K562 (cell line): ENCODE measurements at regions not wholly inside any gene's neighbourhood (a gene's known extent, or its start where the extent isn't known, plus 50 kb on each side); places are given as distances from the start of the nearest gene placed in this dataset.

Experiments used
- BMI1 ChIP-seq: fragments of 150-350 bp; IDR thresholded peaks from 2 replicates; pipeline ENCODE4 v1.6.1; 2014; ENCODE audit warnings: low read length
- CREBBP ChIP-seq: IDR thresholded peaks from one replicate; pipeline ENCODE4 v1.6.1; 2012; ENCODE audit warnings: low read depth, mild to moderate bottlenecking, control low read depth, inconsistent platforms, low read length
- DLX4 ChIP-seq: fragments of 250-450 bp; sonication (Bioruptor Pico); IDR thresholded peaks from 2 replicates; pipeline ENCODE4 v1.6.1; 2021; ENCODE audit warnings: mild to moderate bottlenecking
- FOXK2 ChIP-seq, 2 experiments: fragments of 450-650 bp; IDR thresholded peaks in 1 of 2; conservative IDR thresholded peaks in 1 of 2; 2 replicates each; pipeline ENCODE4 v1.6.1; 2016; ENCODE audit warnings: low read depth in 2 of 2, mild to moderate bottlenecking in 1 of 2
- HNRNPL ChIP-seq: fragments of 200-400 bp; formaldehyde crosslinking; IDR thresholded peaks from 2 replicates; pipeline ENCODE4 v1.6.1; 2017; ENCODE audit warnings: low read depth, mild to moderate bottlenecking, low read length
- MXI1 ChIP-seq: IDR thresholded peaks from 2 replicates; pipeline ENCODE4 v1.6.1; 2011; ENCODE audit warnings: low read depth, mild to moderate bottlenecking, improper control_type of control experiment, low read length
- NFYB ChIP-seq: IDR thresholded peaks from 2 replicates; pipeline ENCODE4 v1.6.1; 2011; ENCODE audit warnings: mild to moderate bottlenecking, moderate library complexity; ENCODE audit not compliant: insufficient read length; ENCODE audit errors: extremely low read depth
- ZNF318 ChIP-seq, 2 experiments: fragments of 450-650 bp; IDR thresholded peaks; 2 replicates each; pipeline ENCODE4 v1.6.1; 2016; ENCODE audit warnings: mild to moderate bottlenecking in 2 of 2, borderline replicate concordance in 1 of 2, low read depth in 1 of 2, moderate library complexity in 1 of 2

DNA sequence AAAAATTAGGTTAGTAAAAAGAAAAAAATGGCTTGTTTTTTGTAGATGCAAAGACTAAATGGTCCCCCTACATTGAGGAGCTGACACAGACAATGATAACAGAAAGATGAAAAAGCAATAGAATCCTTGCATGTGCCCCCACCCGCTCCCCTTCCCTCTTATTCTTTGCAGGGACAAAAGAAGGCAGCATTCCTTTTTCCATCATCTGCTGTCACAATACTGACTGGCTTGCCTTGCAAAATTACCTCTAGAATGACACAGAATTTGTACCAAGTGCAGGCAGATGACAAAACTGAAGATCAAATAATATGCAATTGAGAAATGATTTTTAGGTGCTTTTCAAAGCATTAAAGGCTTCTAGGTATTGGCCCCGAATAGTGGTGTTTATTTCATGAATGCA, 153.1 kb upstream of the AGA start:
- TF ChIP-seq MXI1 (no peak), FOXK2 (conservative IDR thresholded peaks at IDR 0.05 in 1 of 2, IDR thresholded peaks at IDR 0.05 in 1 of 2; ENCODE audit: low read depth in 2 of 2) (no peak), ZNF318 (IDR thresholded peaks at IDR 0.05; ENCODE audit: borderline replicate concordance in 1 of 2, low read depth in 1 of 2) (no peak), HNRNPL (no peak), DLX4 (CRISPR knock-in tag) (no peak), NFYB (no peak), CREBBP (no peak), BMI1 (no peak)
